VCaP (cell line): ENCODE measurements at regions not wholly inside any gene's neighbourhood (a gene's known extent, or its start where the extent isn't known, plus 50 kb on each side); places are given as distances from the start of the nearest gene placed in this dataset.
"Not testable (repeated sequence)": the region's sequence is repeated elsewhere in the genome, so short reads cannot be mapped to it uniquely, and the experiment has no call there.

Experiments
- H3K27ac ChIP-seq: fragments of 450-650 bp; 2 replicates; pipeline ENCODE4 v1.5.1; 2017
- TF ChIP-seq, protein P1 (sequence below): fragments of 450-650 bp; conservative IDR thresholded peaks from 2 replicates; pipeline ENCODE4 v1.5.1; 2017; ENCODE audit warnings: mild to moderate bottlenecking, moderate library complexity

DNA sequence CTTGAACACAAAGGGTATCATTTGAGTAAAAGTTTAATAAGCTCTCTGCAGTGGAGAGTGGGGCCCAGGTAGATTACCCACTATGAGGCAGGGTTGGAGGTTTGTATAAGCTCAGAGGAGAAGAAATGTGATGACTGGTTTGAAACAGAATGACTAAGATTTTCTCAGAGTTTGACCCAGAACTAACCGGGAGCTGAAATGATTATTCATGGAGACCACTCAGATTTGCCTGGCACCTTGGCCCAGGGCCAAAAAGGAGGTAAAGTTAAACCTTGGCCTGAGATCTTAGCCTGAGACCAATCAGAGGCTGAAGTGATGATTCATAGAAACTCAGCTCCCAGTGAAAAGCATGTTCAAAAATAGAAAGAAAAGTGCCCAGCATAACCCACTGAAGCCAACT lies 126.5 kb downstream of the RBMY1D start:
- H3K27ac ChIP-seq, result not testable (repeated sequence)

DNA sequence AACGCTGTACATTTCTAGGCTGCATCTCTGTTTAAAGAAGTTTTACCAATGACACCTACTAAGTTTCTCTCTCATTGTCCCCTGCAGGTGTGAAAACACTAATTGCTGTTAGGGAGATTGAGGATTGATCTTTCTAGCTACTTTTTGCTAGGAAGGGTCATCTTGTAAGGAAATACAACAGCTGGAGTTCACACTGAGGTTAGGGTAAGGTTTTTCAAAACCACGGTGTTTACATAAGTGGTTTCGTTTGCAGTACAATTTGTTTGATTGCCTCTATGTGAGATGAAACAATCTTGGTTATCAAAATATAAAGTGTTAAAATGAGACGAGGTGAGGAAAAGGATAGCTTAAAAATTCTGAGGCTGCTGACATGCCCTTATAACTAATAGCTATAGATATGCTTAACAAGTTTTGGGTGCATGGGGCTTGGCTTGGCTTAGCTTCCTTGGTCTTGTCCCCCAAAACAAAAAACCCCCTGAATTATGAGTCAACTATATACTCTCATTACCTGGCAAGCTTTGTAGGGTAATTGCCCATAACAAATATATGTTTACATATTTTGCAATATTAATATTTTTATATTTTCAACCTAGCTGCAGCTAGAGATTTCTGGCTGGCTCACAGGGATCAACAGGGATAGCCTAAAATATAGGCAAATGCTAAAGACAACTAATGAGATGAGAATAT lies 112.0 kb downstream of the RBMY1D start:
- H3K27ac ChIP-seq, result not testable (repeated sequence)

DNA sequence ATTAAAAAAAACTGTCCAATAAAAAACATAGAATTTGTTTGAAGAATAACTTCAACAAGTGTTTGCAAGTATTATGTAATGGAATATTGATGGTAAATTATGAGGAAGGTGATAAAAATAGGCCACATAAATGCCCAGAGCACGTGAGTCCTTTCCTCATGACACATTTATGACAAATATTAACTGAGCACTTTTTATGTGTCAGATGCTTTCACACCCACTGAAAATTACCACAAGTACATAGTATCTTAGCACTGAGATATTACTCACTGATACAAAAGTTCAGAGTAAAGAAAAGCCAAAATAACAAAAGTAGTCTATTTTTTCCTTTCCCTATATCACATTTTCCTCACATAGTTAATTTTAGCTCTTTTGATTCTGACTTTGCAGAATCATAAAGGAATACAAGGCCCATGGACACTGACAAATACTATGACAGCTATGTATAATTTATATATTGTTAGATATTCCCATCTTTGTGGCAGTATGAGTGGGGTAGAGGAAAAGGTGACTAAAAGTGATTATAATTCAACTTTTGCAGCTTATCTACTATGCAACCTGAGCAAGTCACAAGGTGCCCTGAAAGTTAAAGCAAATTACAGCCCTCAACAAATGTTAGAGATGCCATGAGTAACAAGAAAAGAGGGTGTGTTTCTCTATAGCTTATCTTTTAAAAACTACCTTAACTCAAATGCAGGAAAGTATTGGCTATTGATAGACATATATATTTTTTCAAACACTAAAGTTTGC lies 80.7 kb downstream of the RBMY1D start:
- TF ChIP-seq, protein P1, sequence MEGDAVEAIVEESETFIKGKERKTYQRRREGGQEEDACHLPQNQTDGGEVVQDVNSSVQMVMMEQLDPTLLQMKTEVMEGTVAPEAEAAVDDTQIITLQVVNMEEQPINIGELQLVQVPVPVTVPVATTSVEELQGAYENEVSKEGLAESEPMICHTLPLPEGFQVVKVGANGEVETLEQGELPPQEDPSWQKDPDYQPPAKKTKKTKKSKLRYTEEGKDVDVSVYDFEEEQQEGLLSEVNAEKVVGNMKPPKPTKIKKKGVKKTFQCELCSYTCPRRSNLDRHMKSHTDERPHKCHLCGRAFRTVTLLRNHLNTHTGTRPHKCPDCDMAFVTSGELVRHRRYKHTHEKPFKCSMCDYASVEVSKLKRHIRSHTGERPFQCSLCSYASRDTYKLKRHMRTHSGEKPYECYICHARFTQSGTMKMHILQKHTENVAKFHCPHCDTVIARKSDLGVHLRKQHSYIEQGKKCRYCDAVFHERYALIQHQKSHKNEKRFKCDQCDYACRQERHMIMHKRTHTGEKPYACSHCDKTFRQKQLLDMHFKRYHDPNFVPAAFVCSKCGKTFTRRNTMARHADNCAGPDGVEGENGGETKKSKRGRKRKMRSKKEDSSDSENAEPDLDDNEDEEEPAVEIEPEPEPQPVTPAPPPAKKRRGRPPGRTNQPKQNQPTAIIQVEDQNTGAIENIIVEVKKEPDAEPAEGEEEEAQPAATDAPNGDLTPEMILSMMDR, result no peak

DNA sequence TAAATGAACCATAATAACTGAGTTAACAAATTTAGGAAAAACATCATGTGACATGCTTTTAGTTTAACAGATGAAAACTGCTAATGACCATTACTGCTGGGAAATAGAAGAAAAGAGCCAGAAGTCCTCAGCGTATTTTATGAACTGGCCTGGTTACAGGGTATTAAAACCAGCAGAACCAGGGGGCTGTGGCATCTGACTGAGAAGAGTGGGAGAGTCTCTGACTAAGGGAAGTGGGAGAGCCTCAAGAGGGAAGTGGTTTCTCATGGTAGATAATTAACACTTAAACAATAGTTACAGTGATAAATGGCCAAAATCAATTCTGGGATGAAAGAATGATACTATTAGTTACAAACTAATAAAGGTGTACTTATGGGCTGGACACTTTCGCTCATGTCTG lies 79.8 kb downstream of the RBMY1D start:
- TF ChIP-seq, protein P1, result no peak
- no peak overlapping the region for H3K27ac ChIP-seq

More for the DNA sequence above, 80.7 kb downstream of the RBMY1D start:
- no peak overlapping the region for H3K27ac ChIP-seq

DNA sequence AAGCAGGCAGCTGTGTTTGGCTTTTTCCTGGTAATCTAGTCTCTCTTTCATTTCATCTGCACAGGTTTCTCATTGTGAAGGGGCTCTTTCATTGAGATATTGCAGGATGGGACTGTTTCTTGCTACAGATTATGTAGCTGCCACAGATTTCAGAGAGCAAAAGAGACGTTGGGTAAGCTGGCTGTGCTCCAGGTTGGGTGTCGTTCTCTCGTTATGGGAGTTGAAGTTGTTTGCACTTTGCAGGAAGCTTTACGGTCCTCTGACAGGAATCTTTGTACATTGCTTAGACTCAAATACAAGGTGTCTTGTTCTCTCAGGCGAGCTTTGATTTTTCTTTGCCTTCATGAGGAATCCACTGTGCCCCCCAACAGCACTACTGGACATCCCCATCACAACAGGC lies 72.4 kb downstream of the RBMY1D start:
- TF ChIP-seq, protein P1, result no peak
- no peak overlapping the region for H3K27ac ChIP-seq

DNA sequence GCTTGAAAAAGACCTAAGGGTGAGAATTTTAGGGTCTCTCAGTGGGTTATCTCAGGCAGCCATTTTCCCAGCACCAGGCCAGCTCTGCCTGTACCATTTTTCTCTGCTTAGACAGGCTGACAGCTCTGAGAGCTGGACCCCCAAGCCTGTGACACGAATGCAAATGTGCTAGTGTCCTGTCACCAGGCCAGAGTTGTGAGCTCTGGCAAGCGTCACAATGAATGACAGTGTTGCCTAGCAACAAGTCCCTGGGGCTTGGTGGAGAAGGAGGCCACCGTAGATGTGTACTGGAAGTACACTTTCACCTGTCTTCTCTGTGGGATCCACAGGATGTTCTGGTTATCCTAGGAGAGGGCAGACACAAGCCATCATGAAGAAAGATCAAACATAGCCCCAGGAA lies 66.7 kb downstream of the RBMY1D start:
- TF ChIP-seq, protein P1, result no peak
- H3K27ac ChIP-seq, result no peak overlapping the region
